OCI-LY7 (cell line): ENCODE measurements at regions not wholly inside any gene's neighbourhood (a gene's known extent, or its start where the extent isn't known, plus 50 kb on each side); places are given as distances from the start of the nearest gene placed in this dataset.

Experiments
- EZH2phosphoT487 ChIP-seq: fragments of 200-600 bp; sonication (generic); IDR thresholded peaks from 2 replicates; pipeline ENCODE4 v1.6.1; 2018; ENCODE audit warnings: low read depth, borderline replicate concordance, mild to moderate bottlenecking, mixed run types, antibody characterized with exemption, low read length, moderate library complexity, mixed read lengths
- TF ChIP-seq, protein P1 (sequence below): fragments of 200-600 bp; sonication (generic); conservative IDR thresholded peaks from 2 replicates; pipeline ENCODE4 v1.5.1; 2014; ENCODE audit warnings: mild to moderate bottlenecking, antibody characterized with exemption, low read length, moderate library complexity, mixed read lengths

DNA sequence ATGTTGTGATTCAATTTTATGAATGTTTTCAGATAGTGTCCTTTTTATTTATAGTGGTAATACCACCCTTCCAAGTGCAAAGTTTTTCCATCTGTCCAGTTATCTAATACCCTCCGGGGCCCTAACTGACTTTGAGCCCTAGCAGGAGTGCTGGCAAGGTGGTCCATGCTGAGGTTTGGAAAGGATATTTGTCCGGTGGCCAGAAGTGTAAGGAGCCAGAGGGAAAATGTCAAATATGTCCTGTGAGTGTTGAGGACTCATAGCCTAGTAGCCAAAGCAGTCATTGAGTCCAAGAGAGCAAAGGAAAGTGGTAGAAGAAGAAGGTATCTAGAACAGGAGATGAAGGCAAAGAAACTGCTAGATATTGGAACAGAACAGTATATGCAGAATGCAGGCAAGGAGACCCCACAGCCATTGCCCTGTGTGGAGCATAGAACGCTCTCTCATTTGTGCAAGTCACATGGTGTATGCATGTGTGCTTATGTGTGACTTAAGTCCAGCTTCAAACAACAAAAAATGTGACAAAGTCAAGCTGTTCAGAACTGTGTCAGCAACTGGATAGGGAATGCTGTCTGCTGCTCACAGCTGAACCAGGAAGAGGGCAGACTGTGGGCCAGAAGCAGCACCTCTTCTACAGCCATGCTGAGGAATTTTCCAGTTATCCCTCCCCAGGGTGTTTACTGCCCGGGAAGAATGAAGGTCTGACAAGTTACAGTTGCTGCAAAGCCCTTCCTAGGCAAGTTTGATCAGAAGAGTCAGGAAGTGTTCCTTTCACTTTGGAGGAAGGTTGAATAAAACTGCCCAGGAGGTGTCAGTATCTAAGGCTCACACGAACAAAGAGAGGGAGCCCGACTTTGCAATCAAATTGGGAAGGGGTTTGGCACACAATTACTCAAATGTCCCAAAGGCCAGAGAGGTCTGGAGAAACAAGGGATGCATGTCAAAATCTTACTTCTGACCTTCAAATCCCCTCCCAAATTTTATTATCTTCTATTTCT, 463.3 kb upstream of the DMAC1 start:
- TF ChIP-seq, protein P1, sequence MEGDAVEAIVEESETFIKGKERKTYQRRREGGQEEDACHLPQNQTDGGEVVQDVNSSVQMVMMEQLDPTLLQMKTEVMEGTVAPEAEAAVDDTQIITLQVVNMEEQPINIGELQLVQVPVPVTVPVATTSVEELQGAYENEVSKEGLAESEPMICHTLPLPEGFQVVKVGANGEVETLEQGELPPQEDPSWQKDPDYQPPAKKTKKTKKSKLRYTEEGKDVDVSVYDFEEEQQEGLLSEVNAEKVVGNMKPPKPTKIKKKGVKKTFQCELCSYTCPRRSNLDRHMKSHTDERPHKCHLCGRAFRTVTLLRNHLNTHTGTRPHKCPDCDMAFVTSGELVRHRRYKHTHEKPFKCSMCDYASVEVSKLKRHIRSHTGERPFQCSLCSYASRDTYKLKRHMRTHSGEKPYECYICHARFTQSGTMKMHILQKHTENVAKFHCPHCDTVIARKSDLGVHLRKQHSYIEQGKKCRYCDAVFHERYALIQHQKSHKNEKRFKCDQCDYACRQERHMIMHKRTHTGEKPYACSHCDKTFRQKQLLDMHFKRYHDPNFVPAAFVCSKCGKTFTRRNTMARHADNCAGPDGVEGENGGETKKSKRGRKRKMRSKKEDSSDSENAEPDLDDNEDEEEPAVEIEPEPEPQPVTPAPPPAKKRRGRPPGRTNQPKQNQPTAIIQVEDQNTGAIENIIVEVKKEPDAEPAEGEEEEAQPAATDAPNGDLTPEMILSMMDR: no peak
- no peak for TF ChIP-seq EZH2phosphoT487
